ENCODE measurements at regions not wholly inside any gene's neighbourhood (a gene's known extent, or its start where the extent isn't known, plus 50 kb on each side); places are given as distances from the start of the nearest gene placed in this dataset.

GRCh38 chr10:52933748-52934147 lies 161.2 kb upstream of the MBL2 start:
- TF ChIP-seq CTCF (optimal IDR thresholded peaks at IDR 0.05 in 1 of 3, IDR thresholded peaks at IDR 0.05 in 1 of 3, conservative IDR thresholded peaks at IDR 0.05 in 1 of 3; ENCODE audit: extremely low read depth in 1 of 3, insufficient read depth in 2 of 3, low read length in 3 of 3), result no peak
- TF ChIP-seq EZH2 (IDR thresholded peaks at IDR 0.05; ENCODE audit: low read length), result no peak
